Astrocyte (in vitro differentiated cells and primary cell): ENCODE measurements at regions not wholly inside any gene's neighbourhood (a gene's known extent, or its start where the extent isn't known, plus 50 kb on each side); places are given as distances from the start of the nearest gene placed in this dataset.

Source experiments
- DNase-seq: peaks from one replicate; pipeline ENCODE4 v3.0.0-alpha.2; 2010; ENCODE audit warnings: low read depth
- FAIRE-seq: peaks from 2 replicates; lab custom pipeline; 2011; peaks lifted over from hg19 to GRCh38; lab: Jason Lieb, UNC
- H2AFZ ChIP-seq: 2 replicates; pipeline ENCODE4 v1.6.0; 2012; ENCODE audit warnings: low read depth, low read length, inconsistent platforms
- H3K27ac ChIP-seq: 2 replicates; pipeline ENCODE4 v1.5.1; 2011; ENCODE audit warnings: low read depth, low read length, inconsistent platforms
- H3K27me3 ChIP-seq: 2 replicates; pipeline ENCODE4 v1.6.0; 2011; ENCODE audit warnings: low read length, inconsistent platforms; ENCODE audit not compliant: insufficient read depth
- H3K36me3 ChIP-seq: 2 replicates; pipeline ENCODE4 v1.5.1; 2011; ENCODE audit warnings: low read length, inconsistent platforms; ENCODE audit not compliant: insufficient read depth
- H3K4me1 ChIP-seq: 2 replicates; pipeline ENCODE4 v1.5.1; 2011; ENCODE audit warnings: low read length, inconsistent platforms; ENCODE audit not compliant: insufficient read depth
- H3K4me2 ChIP-seq: 2 replicates; pipeline ENCODE4 v1.6.0; 2012; ENCODE audit warnings: low read length, inconsistent platforms
- H3K4me3 ChIP-seq: 2 replicates; pipeline ENCODE4 v1.5.1; 2011; ENCODE audit warnings: low read depth, mild to moderate bottlenecking, low read length, inconsistent platforms; ENCODE audit not compliant: insufficient read depth
- H3K79me2 ChIP-seq: 2 replicates; pipeline ENCODE4 v1.6.0; 2012; ENCODE audit warnings: mild to moderate bottlenecking, low read length, inconsistent platforms; ENCODE audit not compliant: insufficient read depth
- H3K9ac ChIP-seq: 2 replicates; pipeline ENCODE4 v1.6.0; 2012; ENCODE audit warnings: mild to moderate bottlenecking, low read length, inconsistent platforms
- H3K9me3 ChIP-seq: 2 replicates; pipeline ENCODE4 v1.5.1; 2012; ENCODE audit warnings: low read depth, mild to moderate bottlenecking, low read length, inconsistent platforms; ENCODE audit not compliant: insufficient read depth
- H4K20me1 ChIP-seq: 2 replicates; pipeline ENCODE4 v1.6.0; 2012; ENCODE audit warnings: low read length, inconsistent platforms; ENCODE audit not compliant: insufficient read depth
- H3K27ac Mint-ChIP-seq: one replicate; pipeline ENCODE4 v1.8.0; 2021; ENCODE audit warnings: mild to moderate bottlenecking, mixed read lengths; ENCODE audit not compliant: unreplicated experiment
- H3K27me3 Mint-ChIP-seq: one replicate; pipeline ENCODE4 v1.8.0; 2021; ENCODE audit warnings: low read depth, mixed read lengths; ENCODE audit not compliant: unreplicated experiment
- H3K36me3 Mint-ChIP-seq: one replicate; pipeline ENCODE4 v1.8.0; 2021; ENCODE audit warnings: low read depth, mixed read lengths; ENCODE audit not compliant: unreplicated experiment
- H3K4me1 Mint-ChIP-seq: one replicate; pipeline ENCODE4 v1.8.0; 2021; ENCODE audit warnings: low read depth, mixed read lengths; ENCODE audit not compliant: unreplicated experiment
- H3K4me3 Mint-ChIP-seq: one replicate; pipeline ENCODE4 v1.8.0; 2021; ENCODE audit warnings: mild to moderate bottlenecking, moderate library complexity, mixed read lengths; ENCODE audit not compliant: unreplicated experiment
- H3K9me3 Mint-ChIP-seq: one replicate; pipeline ENCODE4 v1.8.0; 2021; ENCODE audit warnings: mild to moderate bottlenecking, mixed read lengths; ENCODE audit not compliant: unreplicated experiment
- EZH2 ChIP-seq: IDR thresholded peaks from 2 replicates; pipeline ENCODE4 v1.6.1; 2012; ENCODE audit warnings: mild to moderate bottlenecking, low read length, inconsistent platforms; ENCODE audit not compliant: insufficient read depth
- TF ChIP-seq, protein P1 (sequence below): IDR thresholded peaks from 2 replicates; pipeline ENCODE4 v1.5.1; 2011; ENCODE audit warnings: low read depth, mild to moderate bottlenecking, inconsistent platforms, low read length, moderate library complexity; ENCODE audit not compliant: insufficient read depth

- peak; percentile 67 for DNase-seq
These were observed 53.8 kb upstream of the HPDL start for GRCh38 chr1:45272913-45273371.

GRCh38 chr1:45275054-45275453, 51.6 kb upstream of the HPDL start:
- no peak overlapping the region for H3K4me2 ChIP-seq
- no peaks in the 10 kb centered on the region for H3K9me3 ChIP-seq
- H3K4me3 Mint-ChIP-seq: no peak overlapping the region
- H3K9ac ChIP-seq: no peak overlapping the region
- no peaks in the 10 kb centered on the region for H3K36me3 Mint-ChIP-seq
- no peak for DNase-seq
- no peak overlapping the region for H3K27ac Mint-ChIP-seq
- H3K79me2 ChIP-seq: no peaks in the 10 kb centered on the region
- H3K4me3 ChIP-seq: no peak overlapping the region
- H4K20me1 ChIP-seq: no peaks in the 10 kb centered on the region
- H3K4me1 Mint-ChIP-seq: no peaks in the 10 kb centered on the region
- H3K27ac ChIP-seq: no peak overlapping the region
- no peaks in the 10 kb centered on the region for H3K27me3 Mint-ChIP-seq
- no peaks in the 10 kb centered on the region for H3K36me3 ChIP-seq
- FAIRE-seq: no peak
- H3K4me1 ChIP-seq: peaks cover 9% of the 10 kb centered on the region
- no peaks in the 10 kb centered on the region for H3K27me3 ChIP-seq
- H3K9me3 Mint-ChIP-seq: no peaks in the 10 kb centered on the region
- no peak overlapping the region for H2AFZ ChIP-seq
- TF ChIP-seq EZH2: no peak
- TF ChIP-seq, protein P1, sequence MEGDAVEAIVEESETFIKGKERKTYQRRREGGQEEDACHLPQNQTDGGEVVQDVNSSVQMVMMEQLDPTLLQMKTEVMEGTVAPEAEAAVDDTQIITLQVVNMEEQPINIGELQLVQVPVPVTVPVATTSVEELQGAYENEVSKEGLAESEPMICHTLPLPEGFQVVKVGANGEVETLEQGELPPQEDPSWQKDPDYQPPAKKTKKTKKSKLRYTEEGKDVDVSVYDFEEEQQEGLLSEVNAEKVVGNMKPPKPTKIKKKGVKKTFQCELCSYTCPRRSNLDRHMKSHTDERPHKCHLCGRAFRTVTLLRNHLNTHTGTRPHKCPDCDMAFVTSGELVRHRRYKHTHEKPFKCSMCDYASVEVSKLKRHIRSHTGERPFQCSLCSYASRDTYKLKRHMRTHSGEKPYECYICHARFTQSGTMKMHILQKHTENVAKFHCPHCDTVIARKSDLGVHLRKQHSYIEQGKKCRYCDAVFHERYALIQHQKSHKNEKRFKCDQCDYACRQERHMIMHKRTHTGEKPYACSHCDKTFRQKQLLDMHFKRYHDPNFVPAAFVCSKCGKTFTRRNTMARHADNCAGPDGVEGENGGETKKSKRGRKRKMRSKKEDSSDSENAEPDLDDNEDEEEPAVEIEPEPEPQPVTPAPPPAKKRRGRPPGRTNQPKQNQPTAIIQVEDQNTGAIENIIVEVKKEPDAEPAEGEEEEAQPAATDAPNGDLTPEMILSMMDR: no peak

More at GRCh38 chr1:45272913-45273371, 53.8 kb upstream of the HPDL start:
- no peaks in the 10 kb centered on the region for H3K27me3 Mint-ChIP-seq
- no peak overlapping the region for H3K4me3 Mint-ChIP-seq
- Histone ChIP-seq H2AFZ (no peak overlapping the region), H3K4me3 (no peak overlapping the region), H4K20me1 (no peaks in the 10 kb centered on the region), H3K79me2 (no peaks in the 10 kb centered on the region), H3K36me3 (no peaks in the 10 kb centered on the region), H3K4me1 (peaks cover 9% of the 10 kb centered on the region), H3K27me3 (no peaks in the 10 kb centered on the region), H3K27ac (peak overlapping the region; percentile 85), H3K4me2 (peak overlapping the region; percentile 60), H3K9ac (peak overlapping the region; percentile 58), H3K9me3 (no peaks in the 10 kb centered on the region)
- no peak overlapping the region for H3K27ac Mint-ChIP-seq
- no peaks in the 10 kb centered on the region for H3K4me1 Mint-ChIP-seq
- no peaks in the 10 kb centered on the region for H3K36me3 Mint-ChIP-seq
- no peak for FAIRE-seq
- no peaks in the 10 kb centered on the region for H3K9me3 Mint-ChIP-seq
- TF ChIP-seq, protein P1: no peak
- no peak for TF ChIP-seq EZH2
